MCF 10A (cell line): ENCODE measurements at regions not wholly inside any gene's neighbourhood (a gene's known extent, or its start where the extent isn't known, plus 50 kb on each side); places are given as distances from the start of the nearest gene placed in this dataset.

ENCODE experiments used
- BruUV-seq: library from RNA; stranded (reverse); fragments of 400-500 nt; replicated peaks from 2 replicates; lab custom pipeline; 2021; lab: Mats Ljungman, UMichigan
- CTCF ChIA-PET: fragments of 300-600 bp; sonication (Branson Sonifier 250); formaldehyde crosslinking; extraction: SDS; loops from one replicate; lab custom pipeline; 2021; ENCODE audit warnings: antibody characterized with exemption, inconsistent platforms; lab: Yijun Ruan, JAX
- POLR2A ChIA-PET: fragments of 300-600, 350-650 bp; sonication (Branson Sonifier 250); formaldehyde crosslinking; extraction: SDS; loops from one replicate; lab custom pipeline; 2020; ENCODE audit warnings: antibody characterized with exemption, inconsistent platforms; lab: Yijun Ruan, JAX
- DNase-seq: peaks from one replicate; pipeline ENCODE4 v3.0.0-alpha.2; 2018; ENCODE audit not compliant: unreplicated experiment
- H3K27ac Mint-ChIP-seq: one replicate; pipeline ENCODE4 v1.8.0; 2022; ENCODE audit warnings: mild to moderate bottlenecking, low read depth, mixed read lengths; ENCODE audit not compliant: unreplicated experiment
- H3K27me3 Mint-ChIP-seq: one replicate; pipeline ENCODE4 v1.8.0; 2022; ENCODE audit warnings: mixed read lengths; ENCODE audit not compliant: insufficient read depth, unreplicated experiment
- H3K36me3 Mint-ChIP-seq: one replicate; pipeline ENCODE4 v1.8.0; 2022; ENCODE audit warnings: mild to moderate bottlenecking, moderate library complexity, mixed read lengths; ENCODE audit not compliant: insufficient read depth, unreplicated experiment
- H3K4me1 Mint-ChIP-seq: one replicate; pipeline ENCODE4 v1.8.0; 2022; ENCODE audit warnings: mixed read lengths; ENCODE audit not compliant: insufficient read depth, unreplicated experiment
- H3K4me3 Mint-ChIP-seq: one replicate; pipeline ENCODE4 v1.8.0; 2022; ENCODE audit warnings: mild to moderate bottlenecking, moderate library complexity, mixed read lengths; ENCODE audit not compliant: unreplicated experiment
- H3K9me3 Mint-ChIP-seq: one replicate; pipeline ENCODE4 v1.8.0; 2022; ENCODE audit warnings: mixed read lengths; ENCODE audit not compliant: unreplicated experiment
- CTCF ChIP-seq: fragments of 200-600 bp; IDR thresholded peaks from one replicate; pipeline ENCODE4 v1.8.0; 2022; ENCODE audit warnings: antibody characterized with exemption, mild to moderate bottlenecking; ENCODE audit not compliant: unreplicated experiment
- intact Hi-C: fragments of 100-400 bp; cut with micrococcal nuclease; formaldehyde crosslinking; loops from 2 replicates; pipeline ENCODE4 v1.14.1; 2022

GRCh38 chr2:67701011-67701410 is 303.9 kb downstream of the ETAA1 start:
- H3K4me3 Mint-ChIP-seq = no peak overlapping the region
- ChIA-PET CTCF (interaction anchor here (0.7 kb wide), 1 partner anchor 56 kb away, joined by 5 read pairs; no protein-coding TSS in a partner anchor), POLR2A (no interaction called here)
- no peak overlapping the region for H3K27ac Mint-ChIP-seq
- intact Hi-C loops = no loop called here
- no peak for DNase-seq
- no peaks in the 10 kb centered on the region for H3K4me1 Mint-ChIP-seq
- H3K9me3 Mint-ChIP-seq = peaks cover 15% of the 10 kb centered on the region
- TF ChIP-seq CTCF = no peak
- no TSS peak for BruUV-seq
- peaks cover 4% of the 10 kb centered on the region for H3K36me3 Mint-ChIP-seq
- no peaks in the 10 kb centered on the region for H3K27me3 Mint-ChIP-seq

- H3K27me3 Mint-ChIP-seq = no peaks in the 10 kb centered on the region
- H3K9me3 Mint-ChIP-seq = peaks cover 15% of the 10 kb centered on the region
- intact Hi-C loops = no loop called here
- CTCF ChIA-PET = no interaction called here
- H3K4me3 Mint-ChIP-seq = no peak overlapping the region
- POLR2A ChIA-PET = interaction anchor here (0.6 kb wide), 1 partner anchor 8 kb away, joined by 3 read pairs; no protein-coding TSS in a partner anchor
- no TSS peak for BruUV-seq
- no peak overlapping the region for H3K27ac Mint-ChIP-seq
- no peak for TF ChIP-seq CTCF
- no peaks in the 10 kb centered on the region for H3K4me1 Mint-ChIP-seq
- peaks cover 4% of the 10 kb centered on the region for H3K36me3 Mint-ChIP-seq
- DNase-seq = no peak
Measured at GRCh38 chr2:67702284-67702683, 305.2 kb downstream of the ETAA1 start.

GRCh38 chr2:67702937-67703336 is 305.8 kb downstream of the ETAA1 start:
- intact Hi-C loops = no loop called here
- POLR2A ChIA-PET = interaction anchor here (0.6 kb wide), 2 partner anchors 8 to 19 kb away, joined by 3 to 4 read pairs; no protein-coding TSS in a partner anchor
- peaks cover 15% of the 10 kb centered on the region for H3K9me3 Mint-ChIP-seq

GRCh38 chr2:67706082-67706481 is 308.9 kb downstream of the ETAA1 start:
- BruUV-seq = no TSS peak
- H3K27ac Mint-ChIP-seq = no peak overlapping the region
- CTCF ChIA-PET = interaction anchor here (0.6 kb wide), 1 partner anchor 293 kb away, joined by 3 read pairs; no protein-coding TSS in a partner anchor

More at GRCh38 chr2:67702937-67703336, 305.8 kb downstream of the ETAA1 start:
- Mint-ChIP-seq H3K27ac (no peak overlapping the region), H3K36me3 (peaks cover 4% of the 10 kb centered on the region), H3K27me3 (no peaks in the 10 kb centered on the region), H3K4me1 (no peaks in the 10 kb centered on the region), H3K4me3 (no peak overlapping the region)
- no TSS peak for BruUV-seq
- no peak for DNase-seq
- CTCF ChIA-PET = interaction anchor here (0.6 to 0.7 kb wide), 2 partner anchors 31 to 381 kb away, joined by 3 read pairs; no protein-coding TSS in a partner anchor
- TF ChIP-seq CTCF = no peak

More at GRCh38 chr2:67706082-67706481, 308.9 kb downstream of the ETAA1 start:
- DNase-seq = no peak
- no peaks in the 10 kb centered on the region for H3K4me1 Mint-ChIP-seq
- no peaks in the 10 kb centered on the region for H3K27me3 Mint-ChIP-seq
- POLR2A ChIA-PET = no interaction called here
- no peak overlapping the region for H3K4me3 Mint-ChIP-seq
- TF ChIP-seq CTCF = no peak
- peaks cover 4% of the 10 kb centered on the region for H3K36me3 Mint-ChIP-seq
- intact Hi-C loops = no loop called here
- peaks cover 8% of the 10 kb centered on the region for H3K9me3 Mint-ChIP-seq
